Activated CD4-positive, alpha-beta T cell treated with anti-CD3 and anti-CD28 coated beads, Interleukin-10, Interleukin-2, amounts not matched to agents 100 ng/mL and 50 ng/mL, durations not matched to agents 16 hours and 8 hours (primary cell): ENCODE measurements at regions not wholly inside any gene's neighbourhood (a gene's known extent, or its start where the extent isn't known, plus 50 kb on each side); places are given as distances from the start of the nearest gene placed in this dataset.
A peak's percentile ranks its signal among the peaks of the same experiment; 100 is the strongest.

ENCODE experiments used
- DNase-seq: peaks from one replicate; pipeline ENCODE4 v3.0.0-alpha.2; 2020

DNA sequence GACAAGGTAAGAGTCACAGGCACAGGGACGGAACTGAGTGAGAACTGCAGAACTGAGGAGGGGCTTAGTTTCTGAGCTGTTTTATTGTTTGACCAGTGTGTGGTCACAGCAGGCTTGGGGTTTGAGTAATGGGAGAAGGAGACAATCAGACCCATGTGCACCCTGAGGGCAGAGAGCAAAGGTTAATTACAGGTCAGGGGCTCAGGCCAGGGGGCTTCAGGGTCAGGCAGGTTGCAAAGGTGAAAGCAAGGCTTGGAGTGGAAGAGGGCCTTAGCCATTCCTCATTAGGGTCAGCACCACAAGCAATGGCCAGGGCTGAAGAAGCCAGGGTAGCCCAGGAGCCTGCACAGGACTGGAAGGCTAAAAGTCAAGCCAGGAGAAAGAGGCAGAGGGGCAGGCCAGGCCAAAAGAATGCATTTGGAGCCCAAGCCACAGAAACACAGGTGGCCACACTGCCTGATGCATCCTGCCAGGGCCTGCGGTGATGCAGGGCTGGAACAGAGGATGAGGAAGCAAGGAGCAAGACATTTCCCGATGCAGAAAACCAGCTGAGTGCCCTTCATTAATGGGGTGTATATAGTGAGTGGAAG, 209.8 kb upstream of the GYPC start:
- no peak for DNase-seq

DNA sequence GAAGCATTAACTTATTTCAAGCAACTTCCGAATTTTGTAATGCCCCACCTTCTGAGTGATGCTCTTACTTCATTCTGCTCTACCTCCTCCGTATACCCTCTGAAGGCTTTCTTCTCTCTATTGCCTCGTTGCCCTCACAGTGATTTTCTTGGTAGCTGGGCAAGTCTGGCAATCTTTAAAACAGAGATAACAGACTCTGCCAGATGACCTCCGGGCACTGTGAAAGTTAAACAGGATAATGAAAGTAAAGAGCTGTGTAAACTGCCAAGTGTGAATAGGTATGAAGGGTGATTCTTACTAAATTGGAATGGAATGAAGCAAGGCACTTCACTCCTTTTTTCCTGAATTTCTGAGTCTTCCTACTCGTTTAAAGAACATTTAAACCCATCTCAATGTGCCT, 207.3 kb upstream of the GYPC start:
- DNase-seq, result no peak

DNA sequence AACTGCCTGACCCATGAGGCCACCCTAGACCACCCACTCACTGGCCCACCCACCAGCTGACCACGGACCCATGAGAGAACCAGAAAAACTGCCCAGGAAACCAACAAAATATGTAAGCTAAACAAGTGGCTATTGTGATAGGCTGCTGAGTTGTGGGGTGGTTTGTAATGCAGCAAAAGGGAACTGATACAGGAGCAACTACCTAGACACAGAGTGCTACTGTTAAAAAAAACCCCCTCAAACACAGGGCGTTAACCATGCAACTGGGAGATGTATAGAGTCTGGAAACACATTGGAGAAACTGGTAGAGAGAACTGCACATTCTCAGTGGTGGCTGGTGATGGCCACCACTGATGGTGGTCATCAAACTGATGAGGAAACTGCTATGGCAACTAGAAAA, 206.3 kb upstream of the GYPC start:
- no peak for DNase-seq

- DNase-seq, result no peak
These were observed 191.9 kb upstream of the GYPC start for GRCh38 chr2:126463892-126464674.

DNA sequence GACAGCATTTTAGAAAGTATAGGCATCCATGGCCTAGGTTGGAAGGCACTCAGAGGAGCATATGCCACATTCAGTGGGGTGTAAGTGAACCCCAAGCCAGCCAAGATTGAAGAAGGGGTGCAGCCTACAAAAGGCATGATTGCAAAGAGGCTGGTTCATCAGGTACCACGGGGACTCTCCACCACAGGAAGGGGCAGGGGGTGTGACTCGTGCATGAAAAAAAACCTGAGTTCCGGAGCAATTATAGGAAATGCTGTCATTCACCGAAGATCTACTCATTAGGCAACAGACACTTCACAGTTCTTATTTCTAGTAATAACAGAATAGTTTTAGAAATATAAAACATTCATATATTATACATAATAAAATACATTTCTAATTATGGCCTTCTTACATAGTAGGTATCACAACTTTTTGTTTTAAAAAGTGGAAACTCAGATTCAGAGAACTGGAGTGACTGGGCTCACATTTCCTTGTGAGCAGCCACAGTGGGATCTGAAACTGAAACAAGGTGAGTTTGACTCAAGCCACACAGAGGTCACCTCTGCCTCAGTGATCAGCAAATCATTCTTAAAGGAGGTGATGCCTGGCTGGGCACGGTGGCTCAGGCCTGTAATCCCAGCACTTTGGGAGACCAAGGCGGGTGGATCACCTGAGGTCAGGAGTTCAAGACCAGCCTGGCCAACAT, 188.4 kb upstream of the GYPC start:
- DNase-seq, result peak; percentile 35

DNA sequence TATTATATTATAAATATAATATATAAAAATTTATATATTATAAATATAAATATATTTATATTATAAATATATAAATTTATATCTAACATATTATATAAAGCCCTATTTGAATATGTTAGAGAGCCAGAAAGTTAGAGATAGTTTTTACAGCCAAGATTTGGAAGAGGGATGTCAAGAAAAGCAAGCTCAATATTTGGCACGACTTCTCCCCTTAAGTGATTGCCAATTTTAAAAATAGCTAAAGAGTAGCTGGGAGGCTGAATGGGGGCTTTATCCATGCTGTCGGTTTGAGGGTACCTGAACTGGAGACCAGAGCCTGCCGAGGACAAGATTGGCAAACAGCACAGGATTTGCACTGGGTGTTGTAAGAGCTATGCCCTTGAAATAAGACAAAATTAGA, 180.9 kb upstream of the GYPC start:
- DNase-seq, result no peak

DNA sequence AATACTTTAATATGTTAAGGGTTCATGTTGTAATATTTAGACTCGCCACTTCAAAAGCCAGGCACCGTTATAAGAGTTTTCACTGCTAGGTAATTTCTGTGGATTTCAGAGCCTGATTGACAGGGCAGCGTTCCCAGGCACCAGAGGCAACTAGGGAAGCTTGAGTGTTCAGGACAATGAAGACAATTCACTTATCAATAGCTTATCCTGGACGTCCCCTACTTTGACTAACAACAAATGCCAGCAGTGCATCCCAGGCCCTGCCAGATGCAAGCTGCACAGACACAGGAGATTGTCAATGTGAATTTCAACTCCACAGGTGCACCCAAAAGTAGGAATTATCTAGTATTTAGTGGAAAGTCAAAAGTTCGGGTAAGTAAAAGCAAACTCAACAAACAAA, 179.3 kb upstream of the GYPC start:
- DNase-seq, result no peak

- DNase-seq, result no peak
These were observed 175.9 kb upstream of the GYPC start for GRCh38 chr2:126480033-126480432.

- DNase-seq, result peak; percentile 8
These were observed 173.1 kb upstream of the GYPC start for GRCh38 chr2:126482582-126483464.

DNA sequence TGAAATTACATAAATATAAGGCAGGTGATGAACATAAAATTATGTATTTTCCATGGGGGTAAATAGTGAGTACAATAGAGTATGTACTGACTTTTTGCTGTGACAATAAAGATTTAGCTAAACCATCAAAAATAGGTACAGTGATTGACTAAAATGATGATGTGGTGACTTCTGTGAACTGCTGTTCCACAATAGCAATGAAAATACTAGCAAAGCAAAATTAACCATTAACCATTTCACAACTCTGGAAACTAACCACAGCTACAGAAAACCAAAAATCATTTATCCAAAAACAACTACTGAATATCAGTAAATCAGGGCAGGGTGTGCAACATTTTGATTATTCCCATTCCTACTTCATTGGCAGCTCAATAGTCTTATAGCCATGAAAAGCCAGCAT, 161.4 kb upstream of the GYPC start:
- DNase-seq, result no peak

DNA sequence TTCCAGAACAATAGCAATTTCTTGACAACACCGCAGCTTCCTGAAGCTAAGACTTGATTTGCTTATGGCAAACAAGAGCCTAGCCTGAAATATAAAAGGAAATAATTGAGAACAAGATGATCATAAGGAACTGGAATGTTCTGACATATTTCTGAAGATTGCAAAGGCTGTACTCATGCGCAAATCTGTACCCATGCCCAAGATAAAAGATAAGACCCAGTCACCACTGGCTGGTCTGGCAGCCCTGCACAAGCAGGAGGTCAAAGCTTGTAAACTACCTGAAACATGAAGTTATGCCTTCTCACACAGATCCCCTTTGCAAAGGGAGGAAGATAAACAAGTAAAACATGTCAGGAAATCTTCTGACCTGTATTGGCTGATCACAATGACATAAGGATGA, 160.8 kb upstream of the GYPC start:
- no peak for DNase-seq

- peak; percentile 38 for DNase-seq
These were observed 159.5 kb upstream of the GYPC start for GRCh38 chr2:126496493-126496892.

DNA sequence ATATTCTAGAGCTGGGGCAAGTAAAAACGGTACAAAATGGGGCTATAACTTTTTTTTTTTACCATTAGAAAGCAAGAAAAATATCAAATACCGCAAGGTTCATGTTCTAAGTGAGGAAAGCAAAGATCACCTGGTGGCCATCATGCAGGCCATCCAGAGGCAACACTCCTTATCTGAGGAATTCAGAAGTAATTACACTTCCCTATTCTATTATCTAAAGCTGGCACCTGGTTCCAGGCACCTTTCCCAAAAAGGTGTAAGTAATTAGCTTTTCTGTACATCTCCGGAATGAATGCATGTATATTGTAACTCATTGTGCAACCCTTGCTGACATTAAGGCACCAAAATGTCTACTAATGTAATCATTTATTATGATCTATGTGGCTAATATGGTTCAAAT, 152.5 kb upstream of the GYPC start:
- DNase-seq, result no peak

GRCh38 chr2:126504949-126505348, 151.0 kb upstream of the GYPC start:
- DNase-seq, result no peak

DNA sequence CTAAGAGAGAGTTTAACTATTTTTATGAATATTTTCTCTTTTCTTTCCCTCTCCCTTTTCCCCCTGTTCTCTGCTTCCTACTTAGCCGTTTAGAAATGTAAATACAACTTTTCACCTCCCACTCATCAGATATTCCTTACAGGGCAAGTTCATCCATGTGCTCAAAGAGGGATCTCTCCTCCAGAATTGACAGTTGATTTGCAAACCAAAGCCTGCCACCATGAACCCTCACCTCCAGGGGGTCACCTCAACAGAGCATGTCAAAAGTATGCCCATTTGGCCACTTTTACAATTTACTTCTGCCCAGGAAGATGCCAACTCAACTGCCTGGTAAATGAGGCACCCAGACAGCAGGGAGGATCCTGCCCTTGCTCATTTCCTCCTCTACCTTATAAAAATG, 149.2 kb upstream of the GYPC start:
- DNase-seq, result no peak

- no peak for DNase-seq
These were observed 148.5 kb upstream of the GYPC start for GRCh38 chr2:126507425-126507911.

GRCh38 chr2:126510356-126510755, 145.6 kb upstream of the GYPC start:
- no peak for DNase-seq

DNA sequence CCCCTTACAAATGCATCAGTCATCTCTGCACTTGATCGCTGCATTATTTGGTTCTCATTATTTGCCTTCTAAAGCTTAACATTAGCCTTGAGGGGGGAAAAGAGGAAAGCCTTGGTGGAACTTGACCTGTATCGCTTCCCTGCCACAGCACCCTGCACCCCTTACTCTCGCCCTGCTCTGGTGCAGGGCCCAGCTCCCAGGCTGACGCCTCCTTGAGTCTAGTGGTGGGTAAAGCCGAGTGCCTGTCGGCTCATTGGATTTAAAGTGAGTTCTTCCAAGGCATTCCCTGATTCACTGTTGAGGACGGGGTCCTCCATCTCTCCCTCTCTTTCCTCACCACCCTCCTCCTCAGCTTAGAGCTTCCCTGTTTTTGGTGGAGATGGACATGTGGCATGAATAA, 145.0 kb upstream of the GYPC start:
- DNase-seq, result no peak

DNA sequence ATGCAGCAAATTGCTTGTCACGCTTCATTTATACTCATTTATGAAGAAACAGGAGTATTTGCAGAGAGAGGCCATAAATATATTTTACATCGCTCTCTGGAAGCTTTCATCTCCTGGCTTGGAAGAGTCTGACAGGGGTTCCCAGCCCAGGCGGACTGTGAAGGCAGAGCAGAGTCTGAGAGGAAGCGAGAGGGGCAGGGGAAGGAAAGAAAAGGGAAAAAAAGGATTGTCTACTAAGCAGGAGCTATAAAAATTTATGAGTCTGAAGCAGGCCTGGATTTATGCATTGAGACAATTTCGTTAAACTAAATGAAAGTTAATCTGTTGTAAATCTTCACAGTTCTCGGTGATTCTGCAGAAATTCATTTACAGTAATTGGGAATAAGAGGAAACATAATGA, 143.9 kb upstream of the GYPC start:
- DNase-seq, result no peak

DNA sequence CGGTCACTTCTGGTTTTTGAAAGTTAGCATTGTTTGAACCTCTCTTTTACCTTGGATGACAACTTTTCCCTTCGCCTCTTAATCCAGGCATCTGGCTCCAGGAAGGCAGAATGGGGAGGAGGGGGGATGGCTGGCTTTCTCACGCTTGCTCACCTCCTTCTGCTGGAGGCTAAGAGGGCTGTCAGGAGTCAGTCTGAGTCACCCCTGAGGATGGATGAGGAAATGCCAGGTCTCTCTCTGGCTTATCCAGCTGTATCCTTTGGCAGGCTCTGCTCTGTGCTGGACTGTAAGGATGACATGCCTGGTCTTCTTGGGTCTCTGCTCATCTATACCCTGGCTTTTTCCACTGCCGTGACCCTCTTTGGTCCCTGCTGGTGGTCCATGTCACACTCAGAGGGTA, 142.9 kb upstream of the GYPC start:
- no peak for DNase-seq

DNA sequence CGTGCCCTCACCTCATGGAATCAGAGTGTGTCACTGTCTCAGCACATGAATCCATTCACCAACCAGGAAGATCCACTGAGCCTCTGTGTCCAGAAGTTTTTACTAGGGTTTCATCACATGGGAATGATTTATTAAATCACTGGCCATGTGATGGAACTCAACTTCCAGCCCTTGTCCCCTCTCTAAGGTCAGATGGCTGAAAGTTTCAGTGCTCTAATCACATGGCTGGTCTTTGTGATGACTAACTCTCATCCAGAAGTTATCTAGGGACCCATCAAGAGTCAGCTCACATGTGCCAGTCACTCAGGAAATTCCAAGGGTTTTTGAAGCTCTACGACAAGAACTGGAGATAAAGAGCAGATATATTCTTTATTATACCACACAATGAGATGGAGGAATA, 140.5 kb upstream of the GYPC start:
- DNase-seq, result no peak

- DNase-seq, result no peak
These were observed 137.8 kb upstream of the GYPC start for GRCh38 chr2:126518196-126518595.

DNA sequence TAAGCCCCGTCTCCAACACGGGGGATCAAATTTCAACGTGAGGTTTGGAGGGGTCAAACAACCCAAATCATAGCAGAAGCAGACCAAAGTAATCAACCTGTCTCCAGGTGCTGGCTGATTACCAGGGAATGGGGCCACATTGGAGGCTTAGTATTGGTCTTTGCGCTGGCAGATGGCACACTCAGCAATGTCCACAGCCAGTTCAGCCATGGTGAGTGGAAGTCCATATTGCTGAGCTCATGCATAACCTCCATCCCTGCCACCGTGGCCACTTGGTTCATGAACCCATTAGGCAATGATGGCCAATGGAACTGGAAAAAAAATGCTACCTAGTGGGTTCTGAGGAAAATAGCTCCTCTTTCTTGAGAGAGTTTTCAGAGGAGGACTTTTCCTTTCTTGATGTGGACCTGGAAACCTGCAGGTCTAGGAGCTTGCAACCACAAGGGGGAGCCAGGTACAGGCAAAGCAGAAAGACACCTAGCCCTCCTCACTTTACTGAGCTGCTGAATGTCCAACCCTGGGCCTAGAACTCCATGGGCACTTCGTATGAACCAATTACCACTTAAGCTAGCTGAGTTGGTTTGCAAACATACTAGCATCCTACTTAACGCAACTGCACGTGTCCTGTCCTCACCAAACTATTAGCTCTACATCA, 128.0 kb upstream of the GYPC start:
- DNase-seq, result peak; percentile 63
